ENCODE measurements at regions not wholly inside any gene's neighbourhood (a gene's known extent, or its start where the extent isn't known, plus 50 kb on each side); places are given as distances from the start of the nearest gene placed in this dataset.
"Not testable (repeated sequence)": the region's sequence is repeated elsewhere in the genome, so short reads cannot be mapped to it uniquely, and the experiment has no call there.

GRCh38 chr5:91487420-91487819 lies 104.3 kb upstream of the ARRDC3 start:
- ChIA-PET POLR2A (no interaction called here), CTCF (interaction anchor here (1.4 kb wide), 1 partner anchor 12 kb away, joined by 3 read pairs; no protein-coding TSS in a partner anchor)
- Histone ChIP-seq H3K4me3 (ENCODE audit: low read depth, low read length) (no peak overlapping the region), H3K36me3 (ENCODE audit: control insufficient read depth, insufficient read depth, low read length) (no peaks in the 10 kb centered on the region), H3K27me3 (ENCODE audit: control insufficient read depth, insufficient read depth, low read length) (no peaks in the 10 kb centered on the region)
- TF ChIP-seq CTCF (IDR thresholded peaks at IDR 0.05; ENCODE audit: insufficient read depth, low read depth, low read length), result no peak
- no peak for DNase-seq (ENCODE audit: low read depth)

DNA sequence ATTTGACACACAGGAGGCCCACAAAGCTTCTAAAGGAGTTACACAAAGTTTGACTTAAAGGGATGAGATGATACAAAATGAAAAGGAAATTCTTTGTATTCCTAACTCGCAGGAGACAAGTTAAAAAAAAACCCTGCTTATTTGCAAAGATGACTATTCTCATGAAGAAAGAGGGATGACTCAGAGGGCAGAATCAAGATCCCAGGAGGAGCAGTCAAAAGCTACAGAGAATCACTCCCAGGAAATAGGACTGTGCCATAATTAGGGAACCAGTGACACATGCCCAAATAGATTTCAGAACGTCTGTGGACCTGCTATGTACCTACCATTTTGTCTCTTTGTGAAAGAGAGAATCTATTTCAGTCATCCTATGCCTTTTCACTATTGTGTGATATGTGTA lies 103.5 kb upstream of the ARRDC3 start:
- TF ChIP-seq CTCF (IDR thresholded peaks at IDR 0.05; ENCODE audit: insufficient read depth, low read depth, low read length), result no peak
- Histone ChIP-seq H3K27me3 (ENCODE audit: control insufficient read depth, insufficient read depth, low read length) (no peaks in the 10 kb centered on the region), H3K4me3 (ENCODE audit: low read depth, low read length) (no peak overlapping the region), H3K36me3 (ENCODE audit: control insufficient read depth, insufficient read depth, low read length) (no peaks in the 10 kb centered on the region)
- ChIA-PET POLR2A (no interaction called here), CTCF (no interaction called here)
- no peak for DNase-seq (ENCODE audit: low read depth)

GRCh38 chr5:91484662-91485061 lies 101.5 kb upstream of the ARRDC3 start:
- DNase-seq (ENCODE audit: low read depth), result no peak
- TF ChIP-seq CTCF (IDR thresholded peaks at IDR 0.05; ENCODE audit: insufficient read depth, low read depth, low read length), result no peak
- CTCF ChIA-PET, result no interaction called here
- Histone ChIP-seq H3K4me3 (ENCODE audit: low read depth, low read length) (no peak overlapping the region), H3K36me3 (ENCODE audit: control insufficient read depth, insufficient read depth, low read length) (no peaks in the 10 kb centered on the region), H3K27me3 (ENCODE audit: control insufficient read depth, insufficient read depth, low read length) (no peaks in the 10 kb centered on the region)
- POLR2A ChIA-PET, result no interaction called here

DNA sequence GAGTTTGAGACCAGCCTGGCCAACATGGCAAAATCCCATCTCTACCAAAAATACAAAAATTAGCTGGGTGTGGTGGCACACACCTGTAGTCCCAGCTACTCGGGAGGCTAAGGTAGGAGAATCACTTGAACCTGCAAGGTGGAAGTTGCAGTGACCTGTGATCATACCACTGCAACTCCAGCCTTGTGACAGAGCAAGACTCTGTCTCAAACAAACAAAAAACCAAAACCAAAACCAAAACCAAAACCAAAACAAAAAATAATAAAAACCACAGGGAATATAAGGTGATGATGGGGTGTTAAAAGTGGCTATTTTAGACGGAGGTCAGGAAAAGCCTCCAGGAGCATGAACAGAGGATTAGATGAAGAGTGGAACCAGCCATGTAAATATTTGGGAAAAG lies 96.3 kb upstream of the ARRDC3 start:
- H3K27me3 ChIP-seq (ENCODE audit: control insufficient read depth, insufficient read depth, low read length); H3K4me3 ChIP-seq (ENCODE audit: low read depth, low read length); H3K36me3 ChIP-seq (ENCODE audit: control insufficient read depth, insufficient read depth, low read length); DNase-seq (ENCODE audit: low read depth); POLR2A ChIA-PET; CTCF ChIA-PET: not testable (repeated sequence)

- DNase-seq (ENCODE audit: low read depth), result no peak
- CTCF ChIA-PET, result no interaction called here
- POLR2A ChIA-PET, result no interaction called here
These were observed 95.0 kb upstream of the ARRDC3 start for GRCh38 chr5:91478096-91478495.

More at GRCh38 chr5:91478096-91478495, 95.0 kb upstream of the ARRDC3 start:
- no peak overlapping the region for H3K4me3 ChIP-seq (ENCODE audit: low read depth, low read length)
- TF ChIP-seq CTCF (IDR thresholded peaks at IDR 0.05; ENCODE audit: insufficient read depth, low read depth, low read length), result no peak
- no peaks in the 10 kb centered on the region for H3K36me3 ChIP-seq (ENCODE audit: control insufficient read depth, insufficient read depth, low read length)
- no peaks in the 10 kb centered on the region for H3K27me3 ChIP-seq (ENCODE audit: control insufficient read depth, insufficient read depth, low read length)
